Hypothalamus (tissue), 51 donors: ENCODE measurements at regions not wholly inside any gene's neighbourhood (a gene's known extent, or its start where the extent isn't known, plus 50 kb on each side); places are given as distances from the start of the nearest gene placed in this dataset.
A peak's percentile ranks its signal among the peaks of the same experiment; 100 is the strongest.

ENCODE experiments used
- DNase-seq, 51 donors: peaks; one replicate each; lab custom pipeline; 2025; lab: John Stamatoyannopoulos, UW

GRCh38 chr5:164002628-164003027 lies 497.2 kb downstream of the MAT2B start:
- DNase-seq: peak in 1 of 51 donors; percentile 9

GRCh38 chr5:164005071-164005470 lies 499.7 kb downstream of the MAT2B start:
- DNase-seq: no peak

- DNase-seq: no peak
These were observed 501.6 kb downstream of the MAT2B start for GRCh38 chr5:164007064-164007463.

- DNase-seq: no peak
These were observed 504.2 kb downstream of the MAT2B start for GRCh38 chr5:164009621-164010020.

- no peak for DNase-seq
These were observed 505.5 kb downstream of the MAT2B start for GRCh38 chr5:164010900-164011299.

GRCh38 chr5:164012371-164012770 lies 507.0 kb downstream of the MAT2B start:
- no peak for DNase-seq

GRCh38 chr5:164013077-164013670 lies 507.8 kb downstream of the MAT2B start:
- peak in 25 of 51 donors; percentile 1 to 64 (median 14) for DNase-seq

GRCh38 chr5:164020116-164020515 lies 514.7 kb downstream of the MAT2B start:
- no peak for DNase-seq

GRCh38 chr5:164027738-164028137 lies 522.3 kb downstream of the MAT2B start:
- no peak for DNase-seq

GRCh38 chr5:164038128-164038783 lies 532.8 kb downstream of the MAT2B start:
- no peak for DNase-seq

- DNase-seq: no peak
These were observed 535.7 kb downstream of the MAT2B start for GRCh38 chr5:164041105-164041504.

GRCh38 chr5:164048359-164048926 lies 543.0 kb downstream of the MAT2B start:
- no peak for DNase-seq

GRCh38 chr5:164051745-164052144 lies 546.3 kb downstream of the MAT2B start:
- no peak for DNase-seq

- no peak for DNase-seq
These were observed 547.2 kb downstream of the MAT2B start for GRCh38 chr5:164052536-164053093.

- DNase-seq: no peak
These were observed 547.7 kb downstream of the MAT2B start for GRCh38 chr5:164053123-164053522.

- no peak for DNase-seq
These were observed 549.0 kb downstream of the MAT2B start for GRCh38 chr5:164054461-164054860.

GRCh38 chr5:164057121-164057520 lies 551.7 kb downstream of the MAT2B start:
- DNase-seq: no peak

GRCh38 chr5:164058621-164059020 lies 553.2 kb downstream of the MAT2B start:
- no peak for DNase-seq

- no peak for DNase-seq
These were observed 554.1 kb downstream of the MAT2B start for GRCh38 chr5:164059471-164059870.

- DNase-seq: no peak
These were observed 555.5 kb downstream of the MAT2B start for GRCh38 chr5:164060786-164061355.

GRCh38 chr5:164062304-164062703 lies 556.9 kb downstream of the MAT2B start:
- no peak for DNase-seq

- no peak for DNase-seq
These were observed 559.8 kb downstream of the MAT2B start for GRCh38 chr5:164065266-164065665.
